EH (cell line): ENCODE measurements at regions not wholly inside any gene's neighbourhood (a gene's known extent, or its start where the extent isn't known, plus 50 kb on each side); places are given as distances from the start of the nearest gene placed in this dataset.
"Not testable (repeated sequence)": the region's sequence is repeated elsewhere in the genome, so short reads cannot be mapped to it uniquely, and the experiment has no call there.

Experiments used
- DNase-seq: peaks from one replicate; pipeline ENCODE4 v3.0.0-alpha.2; 2015; ENCODE audit warnings: low read depth

DNA sequence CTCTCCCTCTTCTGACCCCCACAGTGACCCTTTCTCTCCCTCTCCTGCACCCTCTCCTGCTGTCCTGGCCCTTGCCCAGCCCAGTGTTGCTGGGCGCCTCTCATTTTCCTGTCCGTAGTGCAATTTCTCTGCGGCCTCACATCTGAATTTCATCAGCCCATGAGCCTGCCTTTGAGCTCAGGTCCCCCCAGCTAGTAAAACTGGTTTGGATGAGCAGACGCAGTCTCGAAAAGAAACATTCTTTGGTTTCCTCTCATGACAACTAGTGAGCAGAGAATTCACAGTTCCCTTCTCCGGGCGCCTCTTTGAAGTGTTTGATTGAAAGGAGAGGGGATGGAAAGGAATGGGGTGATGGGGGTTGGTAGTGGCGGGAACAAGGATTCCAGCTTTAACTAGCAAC lies 126.0 kb upstream of the CADM1 start:
- DNase-seq = no peak

DNA sequence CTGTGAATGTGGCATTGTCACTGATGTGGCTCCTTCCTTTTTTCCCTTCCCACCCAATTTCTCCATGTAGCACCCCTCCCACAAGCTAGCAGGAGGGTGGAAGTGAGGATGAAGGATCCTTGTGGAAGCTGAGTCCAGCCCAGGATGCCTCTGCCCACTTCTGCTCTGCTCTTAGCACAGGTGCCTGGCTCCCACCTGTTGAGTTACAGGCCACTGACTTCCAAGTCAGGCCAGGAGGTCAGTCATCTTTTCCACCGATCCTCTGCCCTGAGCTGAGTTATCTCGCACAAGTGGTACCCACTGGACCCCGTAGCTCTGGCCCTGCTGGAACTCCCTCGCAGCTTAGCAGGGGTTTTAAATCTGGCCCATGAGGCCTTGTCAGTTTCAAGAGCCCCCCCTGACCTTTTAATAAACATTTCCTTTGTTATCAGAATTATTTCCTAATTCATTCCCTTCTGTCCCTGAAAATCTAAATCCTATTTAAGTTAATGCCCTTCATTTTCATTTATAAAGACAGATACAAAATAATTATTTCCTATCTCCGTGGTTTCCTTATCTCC lies 125.3 kb upstream of the CADM1 start:
- DNase-seq = no peak

DNA sequence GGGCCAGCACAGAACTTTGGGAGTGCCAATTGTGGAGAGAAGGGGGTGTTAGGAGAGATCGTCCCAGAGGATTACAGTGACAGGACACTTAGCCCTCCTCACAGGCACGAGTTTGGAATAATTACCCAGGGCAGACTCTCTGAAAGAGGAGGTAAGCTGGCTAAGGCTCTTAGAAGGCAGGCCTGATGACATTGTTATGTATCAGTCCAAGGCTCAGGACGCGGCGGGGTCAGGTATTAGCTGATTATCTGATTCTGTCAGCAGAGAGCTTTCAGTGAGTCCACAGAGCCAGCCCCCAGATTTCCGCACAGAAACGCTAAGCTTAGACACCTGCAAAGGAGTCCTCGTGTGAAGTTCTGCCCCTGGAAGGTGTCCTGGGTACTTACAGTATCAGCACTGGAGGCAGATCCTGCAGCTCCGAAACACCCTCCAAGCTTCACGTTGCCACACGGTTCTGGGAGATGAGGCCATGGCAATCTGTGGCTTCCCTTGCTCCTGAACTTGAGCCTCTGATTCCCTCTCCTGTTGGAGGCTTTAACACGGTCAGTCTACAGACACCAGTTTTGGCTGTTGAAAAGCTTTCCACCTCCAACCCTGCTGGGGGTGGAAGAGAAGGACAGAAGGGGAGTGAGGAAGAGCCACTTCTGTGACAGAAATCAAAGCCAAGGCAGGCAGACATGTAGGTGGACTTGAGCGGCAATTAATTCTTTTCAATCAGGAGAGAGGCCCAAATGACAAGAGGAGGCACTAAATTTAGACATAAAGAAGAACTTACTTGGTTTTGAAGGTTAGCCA lies 123.6 kb upstream of the CADM1 start:
- DNase-seq = no peak

DNA sequence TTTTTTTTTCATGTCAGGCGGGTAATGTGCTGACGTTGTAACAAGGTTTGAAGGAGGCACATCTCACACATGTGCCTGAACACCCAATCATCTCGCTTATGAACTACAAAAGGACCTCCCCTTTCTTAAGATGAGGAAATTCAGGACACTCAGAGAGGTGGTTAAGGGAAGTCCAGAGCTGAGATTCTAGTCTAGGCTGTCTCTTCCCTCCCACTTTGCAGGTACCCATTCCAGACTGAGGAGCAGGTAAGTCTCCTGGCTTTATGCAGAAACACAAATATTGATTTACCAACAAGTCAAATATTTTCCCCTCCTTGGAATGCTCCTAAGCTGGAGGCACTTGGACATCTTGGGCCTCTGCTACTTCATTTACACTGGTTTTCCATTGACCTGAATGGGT lies 122.9 kb upstream of the CADM1 start:
- DNase-seq = no peak

DNA sequence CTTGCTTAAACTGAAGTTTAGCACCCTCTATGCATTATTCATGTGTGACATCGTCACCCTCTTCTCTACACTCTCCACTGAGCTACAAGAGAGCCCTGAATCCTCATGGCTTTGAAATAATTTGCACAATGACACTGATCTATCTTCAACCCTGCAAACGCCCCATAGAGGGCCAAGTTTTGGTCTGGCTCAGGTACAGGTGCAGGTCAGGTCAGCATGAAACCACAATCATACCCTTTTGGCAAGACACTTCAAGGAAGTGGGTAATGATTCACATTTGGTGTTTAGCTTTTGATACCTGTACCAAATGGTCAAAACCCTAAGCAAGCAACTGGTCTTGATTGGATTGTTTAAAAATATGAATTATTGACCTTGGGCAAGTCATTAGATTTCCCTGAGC lies 122.2 kb upstream of the CADM1 start:
- DNase-seq = no peak

DNA sequence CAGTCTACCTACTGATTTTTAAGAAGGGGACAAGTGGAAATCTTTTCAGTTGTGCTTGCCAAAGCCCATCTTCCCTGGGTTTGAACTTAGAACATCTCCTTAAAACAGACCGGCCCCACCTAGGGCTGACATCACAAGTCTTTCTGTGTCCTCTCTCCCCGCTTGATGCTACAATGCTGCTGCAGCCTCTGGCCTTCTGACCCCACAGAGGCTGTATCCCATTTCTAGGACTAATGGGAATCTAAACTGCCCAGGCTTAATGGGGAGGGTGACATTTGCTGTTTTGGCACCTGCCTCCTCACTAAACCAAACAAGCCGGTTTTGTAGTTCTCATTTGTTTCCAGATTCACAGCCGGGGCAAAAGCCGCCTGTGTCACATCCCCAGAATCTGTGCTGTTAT lies 121.3 kb upstream of the CADM1 start:
- DNase-seq = no peak

DNA sequence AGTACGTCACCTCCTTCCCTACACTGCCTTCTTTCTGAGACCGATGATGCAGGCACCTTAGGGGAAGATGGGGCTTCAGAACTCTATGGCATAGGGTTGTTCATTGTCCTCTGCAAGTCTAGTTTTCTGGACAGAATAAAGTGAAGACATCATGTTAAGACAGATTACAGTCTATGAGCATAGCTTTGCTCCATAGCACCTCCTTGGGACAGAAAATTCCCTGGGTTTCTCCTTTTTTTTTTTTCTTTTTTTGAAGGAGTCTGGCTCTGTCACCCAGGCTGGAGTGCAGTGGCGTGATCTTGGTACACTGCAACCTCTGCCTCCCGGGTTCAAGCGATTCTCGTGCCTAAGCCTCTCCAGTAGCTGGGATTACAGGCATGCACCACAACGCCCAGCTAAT lies 119.8 kb upstream of the CADM1 start:
- DNase-seq = no peak

DNA sequence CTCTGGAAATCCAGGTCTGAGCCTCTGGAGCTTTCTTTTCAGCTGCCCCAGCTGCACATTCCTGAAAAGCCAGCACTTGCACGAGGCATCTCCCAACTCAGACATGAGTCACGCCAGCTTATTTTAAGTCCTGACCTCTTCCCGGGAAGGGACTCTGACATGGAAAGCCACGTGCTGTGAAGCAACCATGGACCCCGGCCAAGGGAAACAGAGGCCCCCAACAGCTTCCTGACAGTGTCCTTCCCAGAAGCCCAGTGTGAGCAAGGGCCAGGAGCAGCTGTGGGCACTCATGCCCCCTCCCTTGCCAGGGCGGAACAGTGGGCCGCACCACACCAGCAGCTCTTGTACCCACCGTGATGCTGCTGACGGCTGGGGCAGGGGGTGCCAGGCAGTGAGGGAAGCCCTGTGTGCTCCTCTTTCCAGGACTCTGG lies 118.8 kb upstream of the CADM1 start:
- peak; percentile 97 for DNase-seq

DNA sequence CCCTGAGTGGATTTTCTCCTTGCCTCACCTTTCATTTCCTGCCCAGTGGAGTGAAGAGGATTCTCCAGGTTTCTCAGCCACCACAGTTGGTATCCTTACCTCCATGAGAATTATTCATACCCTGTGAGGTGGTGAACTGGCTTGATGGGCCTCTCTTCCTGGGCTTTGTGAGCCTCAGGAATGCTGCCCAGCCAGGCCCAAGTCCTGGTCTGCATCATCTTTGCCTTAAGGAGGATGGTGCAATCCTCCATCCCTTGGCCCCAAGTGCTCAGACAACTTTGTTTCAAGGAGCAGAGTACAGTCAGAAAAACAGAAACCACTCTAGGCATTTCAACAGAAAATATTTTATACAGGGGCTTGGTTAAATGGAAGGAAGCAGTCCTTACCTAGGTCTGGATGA lies 114.2 kb upstream of the CADM1 start:
- peak; percentile 39 for DNase-seq

DNA sequence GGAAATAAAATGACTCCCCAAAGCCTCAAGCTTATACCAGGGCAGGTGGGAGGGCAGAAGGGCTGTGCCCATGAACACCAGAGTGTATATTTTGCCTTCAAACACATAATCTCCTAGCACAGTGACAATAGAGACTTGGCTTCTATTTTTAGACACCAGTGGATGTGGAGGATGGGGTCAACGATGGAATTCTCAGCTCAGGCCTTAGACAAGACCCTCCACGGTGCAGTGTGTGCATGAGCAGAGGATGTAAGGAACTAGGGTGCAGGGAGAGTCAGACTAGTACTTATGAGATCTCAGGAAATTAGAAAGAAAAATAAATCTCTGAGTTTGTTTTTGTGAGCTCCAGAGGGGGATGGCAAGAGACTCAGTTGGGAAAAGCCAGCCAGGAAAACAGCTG lies 113.6 kb upstream of the CADM1 start:
- DNase-seq = no peak

DNA sequence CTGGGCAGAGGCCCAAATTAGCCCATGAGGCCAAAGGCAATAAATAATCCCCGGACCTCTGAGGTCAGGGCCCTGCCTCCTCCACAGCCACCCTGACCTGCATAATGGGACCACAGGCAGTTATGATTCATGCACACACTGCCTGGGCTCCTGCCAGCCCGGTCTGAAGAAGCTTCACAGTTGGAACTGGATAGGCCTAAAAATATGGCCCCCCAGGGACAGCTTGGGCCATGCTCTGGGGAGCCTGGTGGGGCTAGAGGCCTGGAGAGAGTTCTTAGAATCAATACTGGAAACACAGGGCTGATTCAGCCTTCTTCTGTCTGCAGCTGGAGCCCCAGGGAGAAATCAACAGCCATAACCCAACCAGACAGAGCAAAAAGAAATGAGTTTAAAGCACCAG lies 112.8 kb upstream of the CADM1 start:
- DNase-seq = peak; percentile 92

DNA sequence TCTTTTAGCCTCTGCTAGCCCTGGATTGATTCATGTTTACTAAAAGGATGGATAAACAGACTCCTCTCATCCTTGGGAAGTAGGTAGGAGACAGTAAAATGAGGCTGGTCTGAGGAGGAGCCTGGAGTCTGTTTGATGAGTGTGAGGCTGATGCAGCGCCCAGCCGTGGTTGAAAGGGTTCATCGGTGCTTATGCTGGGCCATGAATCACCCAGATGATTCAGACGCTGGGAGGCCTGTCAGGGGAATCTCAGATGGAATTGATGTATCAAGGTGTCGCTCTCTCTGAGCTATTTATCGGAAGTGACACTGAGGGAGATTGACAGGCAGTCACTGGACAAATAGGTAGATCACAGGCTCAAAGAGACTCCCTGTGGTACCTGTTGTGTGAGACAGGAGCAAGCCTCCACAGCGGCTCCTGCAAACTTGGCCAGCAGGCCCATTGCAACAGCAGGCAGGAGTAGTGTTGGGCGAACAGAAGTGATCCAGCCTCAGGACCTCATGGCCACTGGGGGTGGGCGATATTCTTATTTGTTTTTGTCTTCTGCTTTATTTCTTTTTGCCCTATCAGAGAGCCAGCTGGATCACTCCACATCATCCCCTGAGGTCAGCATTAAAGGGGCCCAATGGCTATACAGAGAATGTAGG lies 109.9 kb upstream of the CADM1 start:
- peak; percentile 74 for DNase-seq

DNA sequence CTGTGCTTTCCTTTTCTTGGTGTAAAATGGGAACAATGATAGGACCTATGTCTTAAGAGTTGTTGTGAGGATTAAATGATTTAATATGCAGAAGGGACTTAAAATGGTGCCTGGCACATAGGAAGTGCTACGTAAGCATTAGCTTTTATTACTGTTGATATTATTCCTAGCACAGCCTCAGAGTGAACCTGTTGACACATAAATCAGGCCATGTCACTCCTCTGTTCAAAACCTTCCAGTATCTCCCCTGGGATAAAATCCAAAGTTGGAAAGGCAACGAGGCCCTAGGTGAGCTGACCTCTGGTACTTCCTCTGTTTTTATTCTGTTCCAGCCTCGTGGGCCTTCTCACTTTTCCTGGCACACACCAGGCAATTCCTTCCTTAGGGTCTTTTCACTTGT lies 108.8 kb upstream of the CADM1 start:
- DNase-seq = no peak

DNA sequence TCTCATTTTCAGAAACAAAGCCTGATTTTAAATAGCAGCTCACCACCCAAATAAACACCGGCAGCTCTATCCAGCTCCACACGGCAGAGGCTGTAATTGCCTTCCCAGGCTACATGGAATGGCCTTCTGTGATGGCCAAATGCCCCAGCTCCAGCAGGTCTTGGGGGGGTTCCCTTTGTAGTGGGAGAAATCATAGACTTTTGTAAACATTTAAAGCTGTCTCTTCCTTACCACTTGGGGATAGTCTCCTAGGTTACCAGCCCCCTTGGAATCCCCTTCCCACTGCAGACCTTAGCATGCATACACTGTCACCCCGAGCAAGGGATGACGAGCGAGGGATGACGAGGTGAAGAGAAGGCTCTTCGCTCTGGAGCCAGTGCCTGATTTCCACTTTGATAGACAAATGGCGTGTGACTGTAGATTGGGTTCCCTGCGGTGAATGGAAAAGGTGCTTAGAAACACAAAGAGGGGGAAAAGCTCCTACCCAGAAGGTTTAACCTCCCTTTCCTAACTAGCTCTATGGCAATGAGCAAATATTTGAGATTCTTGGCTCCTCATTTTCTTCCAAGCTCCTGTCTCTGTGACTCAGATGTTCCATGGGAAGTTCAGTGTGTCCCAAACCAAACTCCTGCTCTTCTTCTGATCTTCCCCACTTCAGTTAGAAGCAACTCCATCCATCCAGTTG lies 108.0 kb upstream of the CADM1 start:
- DNase-seq = peak; percentile 60

DNA sequence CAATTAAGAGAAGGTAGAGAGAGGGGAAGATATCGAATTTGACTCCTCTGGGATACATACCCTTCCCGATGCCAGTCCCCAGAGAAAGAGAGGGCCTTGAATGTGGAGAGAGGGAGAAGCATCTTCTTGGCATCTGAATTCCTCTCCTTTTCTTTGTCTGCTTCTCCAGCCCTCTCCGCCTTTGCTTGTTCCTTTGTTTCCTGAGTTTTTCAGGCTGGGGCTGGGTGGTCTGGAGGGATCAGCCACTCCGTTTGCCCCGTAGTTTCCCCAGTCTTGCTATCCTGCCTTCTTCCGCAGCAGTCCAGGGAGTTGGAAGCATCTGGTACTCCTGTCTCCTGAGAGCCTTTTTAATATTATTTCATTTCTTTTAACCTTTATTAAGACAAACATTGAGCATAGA lies 107.1 kb upstream of the CADM1 start:
- no peak for DNase-seq

DNA sequence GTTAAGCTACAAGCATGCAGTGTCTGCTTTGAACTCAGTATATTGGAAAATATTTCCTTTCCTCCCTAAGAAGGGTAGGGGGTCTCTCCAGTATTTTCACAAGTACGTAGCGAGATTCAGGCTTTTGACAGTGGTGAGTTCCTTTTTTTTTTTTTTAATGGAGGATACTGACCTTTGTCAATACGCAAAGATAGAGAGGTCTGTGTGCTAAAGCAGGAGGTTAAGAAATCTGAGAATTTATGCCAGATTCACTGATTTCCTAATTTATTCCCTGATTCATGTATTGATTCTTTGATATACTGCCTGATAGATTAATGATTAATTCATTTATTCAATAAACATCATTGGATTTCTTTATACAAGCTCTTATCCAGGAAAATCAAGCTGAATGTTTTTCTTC lies 106.7 kb upstream of the CADM1 start:
- DNase-seq = no peak

DNA sequence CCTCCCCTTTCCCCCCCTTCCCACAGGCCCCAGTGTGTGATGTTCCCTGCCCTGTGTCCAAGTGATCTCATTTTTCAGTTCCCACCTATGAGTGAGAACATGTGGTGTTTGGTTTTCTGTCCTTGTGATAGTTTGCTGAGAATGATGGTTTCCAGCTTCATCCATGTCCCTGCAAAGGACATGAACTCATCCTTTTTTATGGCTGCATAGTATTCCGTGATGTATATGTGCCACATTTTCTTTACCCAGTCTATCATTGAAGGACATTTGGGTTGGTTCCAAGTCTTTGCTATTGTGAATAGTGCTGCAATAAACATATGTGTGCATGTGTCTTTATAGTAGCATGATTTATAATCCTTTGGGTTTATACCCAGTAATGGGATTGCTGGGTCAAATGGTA lies 106.0 kb upstream of the CADM1 start:
- not testable (repeated sequence) for DNase-seq

DNA sequence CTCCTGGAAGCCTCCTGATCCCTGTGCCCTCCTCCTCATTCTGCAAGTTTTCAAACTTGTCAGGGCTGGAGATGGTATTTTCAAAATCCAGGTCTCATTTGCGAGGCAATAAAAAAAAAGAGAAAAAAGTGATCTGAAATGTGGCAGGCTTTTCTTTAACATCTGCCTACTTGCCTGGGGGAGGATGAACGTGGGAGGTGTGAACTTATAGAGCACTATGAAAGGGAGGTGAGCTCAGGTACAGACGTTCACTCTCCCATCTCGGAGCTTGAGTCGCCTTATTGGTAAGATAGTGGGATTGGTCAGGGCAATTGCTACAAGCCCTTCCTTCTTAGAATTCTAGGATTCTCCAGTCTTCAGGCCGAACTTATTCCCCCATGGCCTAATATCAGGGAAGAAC lies 104.8 kb upstream of the CADM1 start:
- no peak for DNase-seq

DNA sequence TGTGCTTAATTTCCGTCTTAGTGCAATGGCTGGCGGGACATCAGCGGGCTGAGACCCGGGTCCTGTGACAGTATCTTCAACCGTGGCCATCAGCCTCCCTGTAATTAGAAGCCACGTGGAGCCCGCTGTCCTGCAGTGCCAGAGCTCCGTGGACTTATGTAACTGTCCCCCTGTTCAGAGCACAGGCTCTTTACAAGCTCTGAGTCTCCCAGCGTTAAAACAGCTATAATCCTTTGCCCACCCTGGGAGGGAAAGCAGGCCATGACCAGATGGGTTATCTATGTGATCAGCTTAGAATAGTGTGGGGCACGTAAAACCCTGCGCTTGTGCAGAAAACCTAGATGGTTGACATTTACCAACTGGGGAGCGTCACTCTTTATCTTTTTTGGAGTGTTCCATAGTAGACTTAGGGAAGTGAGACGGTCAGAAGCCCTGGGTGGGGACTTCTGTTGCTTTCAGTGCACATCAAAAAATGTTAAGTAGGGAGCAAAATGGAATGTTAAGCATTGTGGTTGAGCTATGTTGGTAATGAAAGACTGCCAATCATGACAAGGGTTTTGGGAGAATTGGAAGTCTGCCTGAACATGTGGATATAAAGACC lies 103.5 kb upstream of the CADM1 start:
- DNase-seq = peak; percentile 38

DNA sequence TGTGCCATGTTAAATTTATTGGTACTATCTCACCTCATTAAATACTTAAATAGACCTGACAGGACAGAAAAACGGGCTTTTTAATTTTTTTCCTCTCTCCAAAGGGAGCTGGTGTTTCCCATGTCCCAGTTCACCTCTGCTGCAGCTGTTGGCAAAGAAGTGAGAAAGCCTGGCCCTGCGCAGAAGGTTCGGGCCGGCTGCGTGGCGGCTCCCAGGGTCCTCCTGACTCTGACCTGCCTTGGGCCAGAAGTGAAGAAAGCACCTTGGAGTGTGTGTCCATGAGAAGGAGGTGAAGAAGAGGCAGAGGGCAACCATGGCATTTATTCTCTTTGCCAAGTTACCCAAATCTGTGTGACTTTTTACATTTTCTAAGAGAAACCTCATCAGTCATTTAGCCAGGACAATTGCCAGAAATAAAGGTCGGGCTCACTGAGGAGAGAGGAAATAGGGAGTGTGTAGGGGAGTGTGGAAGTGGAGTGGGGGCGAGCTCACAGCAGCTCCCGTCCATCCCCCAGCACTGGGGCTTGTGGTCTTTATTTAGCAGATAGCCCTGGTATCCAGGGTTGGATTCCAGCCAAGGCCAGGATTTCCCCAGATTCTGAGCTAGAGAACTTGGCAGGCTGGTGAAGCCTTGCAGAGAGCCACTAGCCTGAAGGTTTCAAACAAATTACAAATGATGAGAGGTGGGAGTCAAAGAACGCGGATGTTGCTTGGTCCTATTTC lies 102.4 kb upstream of the CADM1 start:
- peak; percentile 45 for DNase-seq

DNA sequence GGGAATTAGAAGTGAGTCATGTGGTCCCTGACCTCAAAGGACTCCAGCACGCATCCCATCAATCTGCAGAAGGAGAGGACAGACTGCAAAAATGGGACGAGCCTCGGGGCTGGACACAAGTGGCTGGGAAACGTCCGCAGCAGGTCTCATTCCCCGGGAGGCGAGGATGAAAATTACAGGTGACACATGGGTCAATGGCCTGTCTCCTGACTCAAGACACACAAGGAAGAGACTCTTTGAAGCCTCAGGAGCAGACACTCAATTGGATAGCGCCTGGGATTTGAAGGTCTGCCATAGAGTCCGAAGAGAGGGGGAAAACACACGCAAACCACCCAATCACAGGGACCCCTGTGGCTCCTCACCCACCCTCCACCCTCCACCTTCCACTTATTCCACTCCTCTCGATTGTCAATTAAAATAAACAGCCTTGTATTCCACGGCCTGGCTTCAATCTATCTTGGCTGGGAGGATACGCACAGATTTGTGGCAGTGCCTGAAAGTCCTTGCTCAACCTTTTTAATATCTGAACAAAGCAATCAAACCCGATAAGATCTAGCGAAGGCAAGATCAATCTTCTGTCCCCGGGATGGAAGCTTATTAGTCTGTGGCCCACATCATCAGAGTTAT lies 101.8 kb upstream of the CADM1 start:
- no peak for DNase-seq
